OCI-LY7 (cell line): ENCODE measurements at regions not wholly inside any gene's neighbourhood (a gene's known extent, or its start where the extent isn't known, plus 50 kb on each side); places are given as distances from the start of the nearest gene placed in this dataset.

Experiments used
- BruUV-seq: library from RNA; stranded (reverse); fragments of 400-500 nt; replicated peaks from 2 replicates; lab custom pipeline; 2021; lab: Mats Ljungman, UMichigan
- CTCF ChIA-PET: fragments of 300-600 bp; sonication (Branson Sonifier 250); formaldehyde crosslinking; loops from one replicate; lab custom pipeline; 2022; ENCODE audit warnings: antibody characterized with exemption; ENCODE audit not compliant: unreplicated experiment; lab: Charles Lee
- POLR2A ChIA-PET: fragments of 300-600 bp; sonication (Branson Sonifier 250); formaldehyde crosslinking; loops from one replicate; lab custom pipeline; 2022; ENCODE audit warnings: antibody characterized with exemption; lab: Charles Lee
- DNase-seq: peaks from one replicate; pipeline ENCODE4 v3.0.0-alpha.2; 2015; ENCODE audit warnings: low spot score
- H2AFZ ChIP-seq: fragments of 200-600 bp; sonication (generic), shearing (Covaris generic); 2 replicates; pipeline ENCODE4 v1.6.1; 2014; ENCODE audit warnings: mild to moderate bottlenecking, antibody characterized with exemption, low read length, moderate library complexity
- H3K27ac ChIP-seq: fragments of 200-600 bp; sonication (generic); 2 replicates; pipeline ENCODE4 v1.5.1; 2014; ENCODE audit warnings: mixed run types, low read depth, mild to moderate bottlenecking, moderate library complexity, low read length, inconsistent platforms; ENCODE audit not compliant: poor library complexity, severe bottlenecking
- H3K36me3 ChIP-seq: fragments of 200-600 bp; sonication (generic); 2 replicates; pipeline ENCODE4 v1.6.1; 2014; ENCODE audit warnings: mild to moderate bottlenecking, antibody characterized with exemption, low read length, moderate library complexity, mixed read lengths; ENCODE audit not compliant: insufficient read depth
- H3K4me1 ChIP-seq: fragments of 200-600 bp; sonication (generic); 2 replicates; pipeline ENCODE4 v1.5.1; 2014; ENCODE audit warnings: mild to moderate bottlenecking, low read length; ENCODE audit not compliant: insufficient read depth, poor library complexity, severe bottlenecking
- H3K4me2 ChIP-seq: fragments of 200-600 bp; sonication (generic); 2 replicates; pipeline ENCODE4 v1.6.1; 2014; ENCODE audit warnings: mild to moderate bottlenecking, low read length
- H3K4me3 ChIP-seq: fragments of 200-600 bp; sonication (generic); 2 replicates; pipeline ENCODE4 v1.5.1; 2014; ENCODE audit warnings: mild to moderate bottlenecking, low read depth, low read length; ENCODE audit not compliant: poor library complexity, severe bottlenecking
- H3K79me2 ChIP-seq: fragments of 200-600 bp; sonication (generic); 2 replicates; pipeline ENCODE4 v1.6.1; 2016; ENCODE audit warnings: low read depth, mild to moderate bottlenecking, low read length, moderate library complexity, mixed read lengths; ENCODE audit not compliant: insufficient read depth
- H3K9me2 ChIP-seq: fragments of 200-600 bp; sonication (generic); 2 replicates; pipeline ENCODE4 v1.6.1; 2016; ENCODE audit warnings: mild to moderate bottlenecking, low read length, mixed read lengths; ENCODE audit not compliant: insufficient read depth
- H3K9me3 ChIP-seq: fragments of 200-600 bp; sonication (generic); 2 replicates; pipeline ENCODE4 v1.6.1; 2014; ENCODE audit warnings: mild to moderate bottlenecking, mixed run types, low read length, mixed read lengths
- H4K20me1 ChIP-seq: fragments of 200-600 bp; sonication (generic); 2 replicates; pipeline ENCODE4 v1.6.1; 2014; ENCODE audit warnings: mild to moderate bottlenecking, antibody characterized with exemption, low read length, moderate library complexity, mixed read lengths; ENCODE audit not compliant: insufficient read depth
- CTCF ChIP-seq: fragments of 200-600 bp; sonication (generic); conservative IDR thresholded peaks from 2 replicates; pipeline ENCODE4 v1.5.1; 2014; ENCODE audit warnings: mild to moderate bottlenecking, antibody characterized with exemption, low read length, moderate library complexity, mixed read lengths
- EZH2phosphoT487 ChIP-seq: fragments of 200-600 bp; sonication (generic); IDR thresholded peaks from 2 replicates; pipeline ENCODE4 v1.6.1; 2018; ENCODE audit warnings: low read depth, borderline replicate concordance, mild to moderate bottlenecking, mixed run types, antibody characterized with exemption, low read length, moderate library complexity, mixed read lengths
- intact Hi-C: fragments of 100-400 bp; cut with micrococcal nuclease; formaldehyde crosslinking; loops from one replicate; pipeline ENCODE4 v1.10.0; 2022; ENCODE audit not compliant: unreplicated experiment

- H3K79me2 ChIP-seq: no peaks in the 10 kb centered on the region
- H2AFZ ChIP-seq: no peak overlapping the region
- intact Hi-C loops: no loop called here
- ChIA-PET CTCF (no interaction called here), POLR2A (no interaction called here)
- no peak overlapping the region for H3K4me3 ChIP-seq
- no peaks in the 10 kb centered on the region for H4K20me1 ChIP-seq
- H3K27ac ChIP-seq: no peak overlapping the region
- no peaks in the 10 kb centered on the region for H3K36me3 ChIP-seq
- H3K4me1 ChIP-seq: no peaks in the 10 kb centered on the region
- DNase-seq: no peak
- BruUV-seq: no TSS peak
- no peaks in the 10 kb centered on the region for H3K9me3 ChIP-seq
- H3K4me2 ChIP-seq: no peak overlapping the region
- no peaks in the 10 kb centered on the region for H3K9me2 ChIP-seq
- TF ChIP-seq CTCF (no peak), EZH2phosphoT487 (no peak)
Measured at GRCh38 chr4:59243038-59243437, 1957.1 kb upstream of the ADGRL3 start.

GRCh38 chr4:59247032-59247431 lies 1953.1 kb upstream of the ADGRL3 start:
- Histone ChIP-seq H3K9me2 (no peaks in the 10 kb centered on the region), H3K4me3 (no peak overlapping the region), H3K4me2 (no peak overlapping the region), H3K4me1 (no peaks in the 10 kb centered on the region), H3K9me3 (no peaks in the 10 kb centered on the region), H3K27ac (no peak overlapping the region), H4K20me1 (no peaks in the 10 kb centered on the region), H3K79me2 (no peaks in the 10 kb centered on the region), H3K36me3 (no peaks in the 10 kb centered on the region), H2AFZ (no peak overlapping the region)
- intact Hi-C loops: loop anchor here (5.0 kb wide), 1 partner anchor 955 kb away; no protein-coding TSS in a partner anchor
- POLR2A ChIA-PET: no interaction called here
- CTCF ChIA-PET: no interaction called here
- TF ChIP-seq CTCF: peak; percentile 73
- TF ChIP-seq EZH2phosphoT487: no peak
- no TSS peak for BruUV-seq
- peak; percentile 0 for DNase-seq

GRCh38 chr4:59248313-59248712 lies 1951.8 kb upstream of the ADGRL3 start:
- Histone ChIP-seq H3K4me2 (no peak overlapping the region), H3K79me2 (no peaks in the 10 kb centered on the region), H2AFZ (no peak overlapping the region), H3K4me3 (no peak overlapping the region), H3K36me3 (no peaks in the 10 kb centered on the region), H3K9me3 (no peaks in the 10 kb centered on the region), H3K4me1 (no peaks in the 10 kb centered on the region), H3K9me2 (no peaks in the 10 kb centered on the region), H3K27ac (no peak overlapping the region), H4K20me1 (no peaks in the 10 kb centered on the region)
- ChIA-PET CTCF (no interaction called here), POLR2A (interaction anchor here (0.6 to 0.8 kb wide), 4 partner anchors 8 to 1923 kb away, joined by 3 to 5 read pairs (median 3); no protein-coding TSS in a partner anchor)
- no peak for TF ChIP-seq EZH2phosphoT487
- no peak for TF ChIP-seq CTCF
- intact Hi-C loops: loop anchor here (5.0 kb wide), 1 partner anchor 954 kb away; no protein-coding TSS in a partner anchor
- DNase-seq: no peak
- no TSS peak for BruUV-seq
